NCI-H2107 treated with DMSO at 0.1 percent for 48 hours (cell line): ENCODE measurements at regions not wholly inside any gene's neighbourhood (a gene's known extent, or its start where the extent isn't known, plus 50 kb on each side); places are given as distances from the start of the nearest gene placed in this dataset.

ENCODE experiments used
- DNase-seq: peaks from one replicate; lab custom pipeline; 2025; ENCODE audit not compliant: unreplicated experiment; lab: John Stamatoyannopoulos, UW

DNA sequence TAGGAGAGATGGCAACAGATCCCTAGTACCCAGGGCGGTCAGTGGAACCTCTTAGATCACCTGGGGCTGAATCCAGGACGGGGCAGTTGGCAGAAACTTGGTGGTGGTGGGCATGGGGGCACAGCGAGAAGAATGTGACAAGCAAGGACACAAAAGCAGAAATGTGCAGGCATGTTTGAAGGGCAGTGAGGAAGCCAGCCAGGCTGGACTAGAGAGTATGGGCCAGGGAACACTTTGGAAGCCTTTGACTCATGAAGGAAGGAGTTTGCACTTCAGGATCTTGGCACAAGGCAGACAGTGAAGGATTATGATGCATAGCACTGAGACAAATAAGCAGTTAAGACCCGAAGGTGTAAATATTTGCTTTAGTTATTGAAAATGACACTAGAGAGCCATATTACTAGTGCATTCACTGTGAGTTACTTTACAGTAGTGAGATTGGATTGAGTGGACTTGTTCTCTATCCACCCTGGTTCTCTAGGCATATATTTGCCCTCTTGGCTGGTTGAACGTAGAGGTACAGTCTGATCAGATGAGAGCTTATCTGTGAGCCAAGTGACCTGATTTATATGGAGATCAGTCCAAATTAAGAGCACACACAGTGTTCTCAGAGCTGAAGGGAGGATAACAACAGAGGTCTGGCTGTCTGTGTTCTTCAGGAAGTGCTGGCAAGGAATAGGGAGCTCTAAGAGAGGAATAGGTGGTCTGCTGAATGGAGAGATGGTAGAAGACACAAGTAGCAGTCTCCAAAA, 210.4 kb downstream of the SNX19 start:
- no peak for DNase-seq

DNA sequence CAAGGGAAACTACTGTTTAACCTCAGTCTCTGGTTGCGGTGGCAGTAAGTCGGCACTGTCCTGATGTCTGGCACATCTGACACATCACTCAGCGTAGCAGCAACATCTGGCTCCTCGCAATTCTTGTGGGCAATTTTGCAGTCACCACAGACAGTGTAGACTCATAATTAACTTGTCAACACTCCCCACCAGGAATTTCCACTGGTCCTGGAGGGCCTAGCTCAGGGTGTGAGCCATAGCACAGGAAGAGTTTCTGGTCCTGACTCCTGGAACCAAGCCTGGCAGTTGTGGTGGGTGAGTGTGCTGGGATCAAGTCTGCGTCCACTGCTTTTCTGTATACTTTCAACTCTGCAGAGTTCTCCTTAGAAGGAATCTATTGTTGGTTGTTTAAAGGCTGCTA, 209.7 kb downstream of the SNX19 start:
- no peak for DNase-seq

DNA sequence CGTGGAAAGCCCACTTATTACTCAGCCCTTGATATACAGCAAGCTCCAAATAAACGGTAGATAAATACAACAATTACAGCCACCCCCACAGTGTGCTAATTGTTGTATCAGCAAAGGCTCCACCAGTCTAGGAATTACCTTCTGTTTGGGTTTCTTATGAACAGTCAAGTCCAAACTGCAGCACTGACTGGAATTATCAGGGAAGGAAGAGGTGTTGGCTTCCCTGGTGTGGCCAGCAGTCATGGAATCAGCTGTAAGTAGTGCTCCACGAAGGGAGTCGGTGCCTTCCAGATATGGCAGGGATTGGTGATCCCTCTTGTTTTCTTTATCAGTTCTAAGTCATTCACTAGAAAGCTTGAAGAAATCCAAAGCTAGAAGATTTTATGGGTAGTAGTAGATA, 209.1 kb downstream of the SNX19 start:
- DNase-seq = no peak

DNA sequence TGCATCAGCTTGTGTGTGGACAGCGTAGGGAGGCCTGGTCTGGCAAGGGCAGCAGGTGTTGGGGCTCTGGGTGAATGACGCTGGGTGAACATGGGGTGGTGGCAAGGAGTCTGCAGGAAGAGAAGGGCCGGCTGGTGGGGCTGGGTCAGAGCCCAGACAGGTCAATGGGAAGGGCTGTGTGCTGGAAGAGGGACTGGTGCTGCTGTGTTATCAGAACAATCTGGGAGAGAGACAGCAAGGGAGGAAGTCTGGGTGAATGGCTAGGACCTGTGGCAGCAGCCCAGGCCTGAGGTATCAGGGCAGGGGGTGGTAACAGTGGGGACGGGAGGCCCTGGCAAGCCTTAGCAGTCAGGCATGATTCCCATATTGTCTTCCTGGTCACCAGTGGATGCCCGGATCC, 206.7 kb downstream of the SNX19 start:
- DNase-seq = no peak

DNA sequence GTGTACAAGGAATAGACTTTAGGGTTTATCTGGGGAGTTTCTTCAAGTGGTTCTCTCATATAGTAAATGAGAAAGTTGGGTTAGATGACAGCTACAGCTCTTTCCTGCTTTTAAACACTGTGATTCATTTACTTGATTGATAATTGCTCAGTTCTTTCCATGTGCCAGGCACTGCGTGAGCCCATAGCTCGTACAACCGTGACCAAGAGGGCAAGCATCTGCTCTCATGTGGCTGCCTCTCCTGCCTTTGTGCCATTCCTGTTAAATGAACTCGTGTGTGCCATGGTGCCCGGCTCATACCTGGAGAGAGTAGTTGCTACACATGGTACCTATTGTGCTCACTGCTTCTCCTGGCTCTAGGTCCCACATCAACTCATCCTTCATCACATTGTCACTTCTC, 206.3 kb downstream of the SNX19 start:
- DNase-seq = no peak

DNA sequence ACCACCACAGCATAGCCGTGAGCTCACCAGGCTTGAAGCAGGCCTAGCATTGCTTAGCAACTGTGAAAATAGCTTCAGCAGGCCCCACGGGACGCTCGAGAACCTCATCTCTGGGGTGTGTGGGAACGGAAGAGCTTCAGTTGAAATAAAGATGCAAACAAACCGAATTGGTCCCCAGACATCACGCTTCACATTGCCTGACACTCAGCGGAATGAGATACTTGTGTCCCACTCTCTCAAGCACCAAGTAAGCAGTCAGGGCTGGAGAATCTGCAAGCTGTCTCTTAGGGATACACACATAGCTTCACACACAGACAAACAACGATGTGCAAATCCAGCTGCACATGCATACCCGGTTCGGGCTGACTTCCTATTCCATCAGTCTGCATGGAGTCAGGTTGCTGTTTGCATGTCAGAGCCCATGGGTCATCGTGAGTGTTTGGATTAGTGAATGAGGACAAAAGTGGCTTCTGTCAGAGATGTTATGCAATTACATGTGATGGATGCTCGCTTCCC, 205.7 kb downstream of the SNX19 start:
- no peak for DNase-seq

DNA sequence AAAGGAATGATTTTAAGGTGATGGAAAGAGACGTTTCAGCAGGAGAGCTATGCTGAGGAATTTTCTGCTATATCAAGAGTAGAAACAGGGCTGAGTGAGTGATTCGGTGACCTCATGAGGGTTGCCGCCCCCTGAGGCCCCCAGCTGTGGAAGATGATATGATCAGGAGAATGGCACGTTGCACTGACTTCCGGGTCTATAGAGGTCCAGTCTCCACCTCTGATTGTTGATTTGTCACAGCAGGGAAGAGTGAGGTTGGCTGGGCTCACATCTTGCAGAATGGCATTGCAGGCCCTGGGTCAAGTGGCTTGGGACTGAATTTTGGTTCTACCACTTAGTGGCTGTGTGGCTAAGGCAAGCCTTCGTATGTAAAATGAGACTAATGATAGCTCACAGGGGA, 205.1 kb downstream of the SNX19 start:
- DNase-seq = no peak

DNA sequence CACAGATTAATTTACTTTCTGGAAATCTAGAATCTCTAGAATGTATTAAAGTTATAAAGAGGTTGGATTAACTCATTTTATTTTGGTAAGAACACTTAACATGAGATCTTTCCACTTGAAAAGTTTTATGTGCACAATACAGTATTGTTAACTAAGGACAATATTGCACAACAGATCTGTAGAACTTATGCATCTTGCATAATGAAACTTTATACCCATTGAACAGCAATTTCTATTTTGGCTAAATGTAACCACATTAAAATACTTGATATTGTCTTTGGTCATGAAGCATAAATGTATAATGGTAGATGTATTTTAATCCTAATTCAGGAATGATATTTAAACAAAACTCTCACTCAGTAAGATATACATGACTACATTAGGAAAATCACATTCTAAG, 203.8 kb downstream of the SNX19 start:
- no peak for DNase-seq

DNA sequence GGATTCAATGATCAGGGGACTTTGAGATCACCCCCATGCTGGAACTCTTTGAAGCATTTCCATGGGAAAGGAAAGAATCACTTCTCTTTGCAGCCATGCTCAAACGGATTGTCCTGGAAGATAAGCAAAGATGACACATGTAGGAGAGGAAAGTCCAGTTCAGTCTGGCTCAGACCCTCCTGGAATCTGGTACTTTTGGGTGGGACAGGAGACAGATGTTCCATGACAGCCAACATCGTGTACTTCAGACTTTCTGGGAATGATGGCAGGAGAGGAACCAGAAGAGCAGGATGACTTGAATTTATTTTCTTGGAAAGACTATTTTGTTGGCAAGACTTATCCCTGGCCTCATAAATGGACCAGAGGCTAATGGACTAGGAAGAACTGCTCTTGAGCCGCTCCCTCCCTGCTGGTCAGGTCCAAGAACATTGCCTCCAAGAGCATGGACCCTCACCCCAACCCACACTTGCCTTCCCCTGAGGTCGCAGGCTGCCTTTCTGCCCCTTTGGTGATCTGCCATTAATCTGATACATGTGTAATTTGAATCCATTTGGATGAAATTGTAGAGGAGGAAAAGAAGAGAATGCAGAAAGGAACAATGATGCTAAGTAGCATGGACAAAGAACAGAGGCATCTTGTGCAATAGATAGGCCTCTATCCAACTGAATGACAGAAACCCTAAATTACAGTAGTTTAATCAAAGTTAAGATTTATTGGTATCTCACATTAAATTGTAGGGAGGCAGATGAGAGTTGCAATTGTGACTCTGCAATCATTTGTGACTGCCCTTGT, 201.0 kb downstream of the SNX19 start:
- DNase-seq = no peak

DNA sequence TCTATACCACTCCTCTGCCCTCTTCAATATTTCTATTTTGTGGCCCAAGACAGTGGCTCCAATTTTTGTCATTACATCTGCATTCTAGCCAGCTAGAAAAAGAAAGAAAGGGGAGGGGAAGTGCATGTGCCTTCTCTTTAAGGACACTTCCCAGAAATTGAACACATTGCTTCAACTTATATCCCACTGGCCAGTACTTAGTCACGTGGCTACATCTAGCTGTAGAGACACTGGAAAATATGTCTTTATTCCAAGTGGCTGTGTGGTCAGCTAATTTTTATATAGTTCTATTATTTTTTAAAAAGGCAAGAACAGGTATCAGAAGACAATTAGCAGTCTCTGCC, 200.4 kb downstream of the SNX19 start:
- no peak for DNase-seq

DNA sequence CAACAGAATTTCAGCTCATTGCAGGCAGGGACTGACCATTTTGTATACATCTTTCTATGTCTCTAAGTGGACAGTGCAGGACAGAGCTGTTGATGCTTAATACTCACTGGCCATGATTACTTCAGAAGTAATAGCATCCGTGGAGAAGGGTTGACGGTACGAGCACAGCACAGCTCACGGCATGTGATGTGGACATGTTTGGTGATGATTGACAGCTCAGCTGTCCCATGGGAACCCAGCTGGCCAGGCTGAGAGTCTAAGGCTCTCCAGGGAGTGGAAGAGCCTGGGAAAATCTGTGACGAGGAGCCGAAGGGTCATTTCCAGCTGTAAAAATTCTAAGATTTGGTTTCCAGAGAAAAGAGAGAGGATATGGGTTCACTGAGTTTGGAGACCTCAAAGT, 198.2 kb downstream of the SNX19 start:
- DNase-seq = no peak

DNA sequence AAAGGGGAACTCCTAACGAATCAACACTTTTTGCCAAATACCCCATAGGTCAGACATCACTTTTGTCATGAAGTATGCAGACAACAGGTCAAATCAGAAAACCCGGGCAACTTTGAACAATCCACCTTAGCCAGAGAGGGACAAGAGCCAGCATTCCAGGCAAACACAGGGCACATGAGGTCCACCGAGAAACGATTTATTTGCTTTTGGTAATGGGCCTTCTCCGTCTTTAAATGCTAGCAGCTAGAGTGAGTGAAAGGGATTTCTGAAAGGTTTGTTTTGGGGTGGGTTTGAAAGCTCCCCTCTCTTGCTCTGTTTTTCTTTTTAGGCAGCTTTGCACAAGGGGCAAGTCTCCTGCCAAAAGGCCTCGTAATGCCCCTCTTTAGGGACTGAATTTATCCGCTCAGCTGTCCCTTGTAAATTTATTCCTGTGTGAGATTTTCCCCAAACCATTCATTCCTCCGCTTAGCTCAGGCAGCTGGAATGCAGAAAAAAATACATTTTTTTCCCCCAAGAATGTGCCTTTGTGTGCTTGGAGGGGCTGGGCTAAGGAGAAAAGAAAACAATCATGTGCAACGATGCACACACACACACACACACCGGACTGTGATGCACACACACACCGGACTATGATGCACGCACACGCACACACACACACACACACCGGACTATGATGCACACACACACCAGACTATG, 196.9 kb downstream of the SNX19 start:
- no peak for DNase-seq

DNA sequence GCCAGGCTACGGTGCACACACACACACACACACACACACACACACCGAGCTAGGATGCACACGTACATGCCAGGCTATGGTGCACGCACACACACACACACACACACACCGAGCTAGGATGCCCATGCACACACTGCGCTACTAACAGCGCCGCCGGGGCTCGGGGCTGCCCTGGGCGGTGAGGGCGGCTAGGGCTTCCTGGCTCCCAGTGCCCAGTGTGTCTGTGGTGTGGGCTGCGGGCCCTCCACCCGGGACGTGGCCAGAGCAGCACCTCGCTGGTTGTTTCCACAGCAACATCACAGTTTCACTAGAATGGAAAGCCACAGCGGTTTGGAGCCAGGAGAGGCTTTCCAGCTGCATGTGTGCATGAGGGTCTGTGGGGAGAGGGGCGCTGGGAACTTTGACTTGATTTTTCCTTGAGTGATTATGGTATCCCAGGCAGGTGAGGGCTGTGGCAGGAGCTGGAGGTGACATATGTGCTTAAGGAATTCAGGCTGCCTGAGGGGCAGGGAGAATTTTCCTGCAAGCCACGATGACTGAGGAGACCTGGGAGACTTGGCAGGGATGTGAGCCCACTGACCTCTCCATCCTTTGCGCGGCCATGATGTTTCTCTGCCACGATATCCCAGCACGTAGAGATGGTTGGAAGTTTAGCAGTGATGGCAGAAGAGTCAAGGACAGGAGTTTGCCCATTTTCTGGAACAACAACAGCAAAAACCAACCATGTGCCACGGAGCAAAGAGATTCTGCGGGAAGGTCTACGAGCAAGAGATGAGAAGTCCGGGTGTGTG, 195.9 kb downstream of the SNX19 start:
- DNase-seq = no peak

DNA sequence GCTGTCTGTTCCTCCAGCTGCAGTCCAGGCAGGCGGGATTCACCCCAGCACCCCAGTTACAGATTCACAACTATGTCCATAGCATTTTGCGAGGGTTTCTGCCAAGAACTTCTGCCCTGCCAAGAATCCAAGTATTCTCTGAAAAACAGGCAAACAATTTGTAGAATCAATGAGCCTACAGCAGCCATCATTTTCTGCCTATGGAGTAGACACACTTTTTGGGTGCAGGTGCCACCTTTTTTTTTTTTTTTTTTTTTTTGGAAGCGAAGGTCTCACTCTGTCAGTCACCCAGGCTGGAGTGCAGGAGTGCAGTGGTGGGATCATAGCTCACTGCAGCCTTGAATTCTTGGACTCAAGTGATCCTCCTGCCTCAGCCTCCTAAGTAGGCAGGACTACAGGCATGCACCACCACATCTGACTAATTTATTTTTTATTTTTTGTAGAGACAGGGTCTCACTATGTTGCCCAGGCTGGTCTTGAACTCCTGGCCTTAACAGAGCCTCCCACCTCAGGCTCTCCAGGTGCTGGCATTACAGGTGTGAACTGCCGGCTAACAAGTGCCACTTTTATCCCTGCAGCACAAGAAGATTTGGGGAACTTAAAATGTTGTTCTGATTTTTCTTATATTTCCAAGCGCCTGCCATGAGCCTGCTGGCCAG, 195.1 kb downstream of the SNX19 start:
- no peak for DNase-seq

DNA sequence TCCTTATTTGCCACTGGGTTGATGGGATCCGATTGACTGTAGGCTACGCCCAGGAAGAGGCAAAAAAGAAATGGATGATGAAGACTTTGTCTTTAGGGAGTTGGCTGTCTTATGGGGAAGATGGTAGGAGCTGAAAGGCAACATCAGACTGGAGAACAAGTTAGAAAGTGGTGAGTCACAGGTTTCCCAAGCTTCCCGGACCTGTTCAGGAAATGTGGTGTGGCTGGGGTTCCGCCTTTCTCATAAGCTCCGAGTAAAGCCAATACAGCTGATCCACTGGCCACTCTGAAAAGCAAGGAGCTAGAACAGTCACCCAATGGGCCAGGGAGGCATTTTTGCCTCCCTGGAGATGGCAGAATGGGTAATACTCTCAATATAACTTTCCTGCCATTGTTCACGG, 194.5 kb downstream of the SNX19 start:
- no peak for DNase-seq

DNA sequence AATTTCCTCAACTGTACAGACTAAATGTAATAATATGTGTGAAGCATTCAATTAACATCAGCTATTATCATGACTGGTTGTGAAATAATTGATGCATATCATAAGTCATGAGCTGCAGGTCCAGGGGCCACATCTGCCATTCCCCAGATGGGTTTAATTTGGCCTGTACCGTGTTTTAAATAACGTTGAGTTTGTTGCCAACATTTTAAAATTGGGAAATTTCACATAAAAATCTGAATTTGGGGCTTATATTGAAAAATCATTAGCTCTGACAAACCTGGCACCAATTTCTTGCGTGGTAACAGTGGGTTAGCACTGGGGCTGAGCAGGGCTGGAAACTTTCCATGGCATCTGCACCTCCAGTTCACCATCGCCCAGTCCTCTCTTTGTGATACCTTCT, 193.9 kb downstream of the SNX19 start:
- DNase-seq = no peak

DNA sequence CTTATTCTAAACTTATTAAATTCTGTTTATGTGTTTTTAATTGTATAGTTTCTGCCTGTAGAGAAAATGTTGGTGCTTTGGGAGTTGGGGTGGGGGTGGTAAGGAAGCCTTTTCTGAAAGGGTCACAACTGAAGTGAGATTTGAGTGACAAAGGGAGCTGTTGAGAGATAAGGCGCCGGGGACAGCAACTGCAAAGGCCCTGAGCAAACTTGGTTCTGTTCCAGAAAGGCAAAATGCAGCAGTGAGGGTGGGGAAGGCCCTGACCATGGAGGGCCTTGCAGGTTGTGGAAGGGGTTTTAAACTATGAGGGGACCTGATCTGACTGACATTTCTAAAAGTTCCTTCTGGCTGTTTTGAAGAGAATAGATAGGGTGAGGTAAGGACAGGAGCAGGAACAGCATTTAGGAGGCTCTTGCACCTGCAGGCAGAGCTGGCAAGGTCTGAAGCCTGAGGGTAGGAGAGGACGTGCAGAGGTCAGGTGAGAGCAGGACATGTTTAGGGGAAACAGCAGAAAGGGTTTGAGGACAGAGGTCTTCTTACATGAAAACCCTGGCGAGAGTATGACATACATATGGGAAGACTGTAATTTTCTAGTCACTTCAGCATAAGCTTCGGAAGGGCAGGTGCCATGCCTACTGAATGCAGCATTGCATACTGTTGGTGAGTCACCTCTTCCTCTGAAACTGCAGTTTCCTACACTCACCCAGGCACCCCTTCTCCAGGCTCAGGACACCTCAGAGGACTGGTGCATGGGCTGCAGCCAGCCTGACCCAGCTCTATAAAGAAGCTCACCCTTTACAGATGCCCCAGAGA, 190.7 kb downstream of the SNX19 start:
- DNase-seq = no peak

DNA sequence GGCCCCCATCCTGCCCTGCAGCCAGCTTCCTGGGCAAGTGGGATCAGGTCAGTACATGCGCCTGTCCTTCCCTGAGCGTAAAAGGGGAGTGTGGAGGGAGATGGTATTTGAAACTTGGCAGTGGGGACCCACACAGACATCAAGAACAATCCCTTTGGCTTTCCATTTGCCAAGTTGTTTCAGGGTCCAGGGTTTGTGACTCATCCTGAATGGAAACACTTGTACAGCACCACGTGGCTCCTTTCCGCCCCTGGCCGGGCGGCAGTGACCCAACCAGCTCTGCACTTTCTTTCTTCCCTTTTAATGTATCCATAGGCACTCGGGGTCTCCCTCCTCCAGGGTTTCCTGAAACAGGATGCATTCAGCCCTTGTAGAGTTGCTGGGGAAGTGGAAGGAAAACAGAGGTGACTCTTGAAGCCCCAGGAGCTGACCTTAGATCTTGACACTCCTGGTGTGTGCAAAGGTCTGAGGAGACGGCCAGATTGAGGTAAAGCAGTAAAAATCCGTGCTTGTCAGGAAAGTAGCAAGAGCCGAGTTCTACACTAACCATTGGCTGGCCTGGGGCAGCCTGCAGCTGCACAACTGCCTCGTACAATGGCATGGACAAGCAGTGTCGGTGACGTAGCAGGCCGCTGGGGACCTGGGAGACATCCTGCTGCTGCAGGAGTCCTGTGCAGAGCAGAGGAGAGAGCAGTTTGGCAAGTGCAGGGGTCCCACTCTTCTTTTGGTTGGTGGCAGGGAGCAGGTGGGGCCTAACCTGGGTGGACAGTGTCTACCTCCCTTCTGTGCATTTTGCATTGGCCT, 189.8 kb downstream of the SNX19 start:
- DNase-seq = no peak
